ENCODE measurements at regions not wholly inside any gene's neighbourhood (a gene's known extent, or its start where the extent isn't known, plus 50 kb on each side); places are given as distances from the start of the nearest gene placed in this dataset.

GRCh38 chr2:237171396-237171795 is 85.7 kb downstream of the COPS8 start:
- peak; percentile 18 for TF ChIP-seq CTCF (IDR thresholded peaks at IDR 0.05; ENCODE audit: borderline replicate concordance)
- no peak for DNase-seq
- H3K27me3 ChIP-seq (ENCODE audit: low read depth): no peaks in the 10 kb centered on the region
- peaks cover 23% of the 10 kb centered on the region for H3K9me3 ChIP-seq (replicated peaks)
- peak overlapping the region; percentile 70 for H3K27ac ChIP-seq (replicated peaks)
- H3K4me1 ChIP-seq: peaks cover 4% of the 10 kb centered on the region
- H3K36me3 ChIP-seq: no peaks in the 10 kb centered on the region
- intact Hi-C loops (cut with micrococcal nuclease): no loop called here
- H3K4me3 ChIP-seq: no peak overlapping the region

GRCh38 chr2:237171881-237172280 is 86.2 kb downstream of the COPS8 start:
- no peak overlapping the region for H3K4me3 ChIP-seq
- H3K9me3 ChIP-seq (replicated peaks): peaks cover 23% of the 10 kb centered on the region
- TF ChIP-seq CTCF (IDR thresholded peaks at IDR 0.05; ENCODE audit: borderline replicate concordance): no peak
- H3K4me1 ChIP-seq: peaks cover 4% of the 10 kb centered on the region
- peak overlapping the region; percentile 70 for H3K27ac ChIP-seq (replicated peaks)
- DNase-seq: no peak
- no peaks in the 10 kb centered on the region for H3K36me3 ChIP-seq
- H3K27me3 ChIP-seq (ENCODE audit: low read depth): no peaks in the 10 kb centered on the region
- intact Hi-C loops (cut with micrococcal nuclease): no loop called here

GRCh38 chr2:237177052-237177451 is 91.4 kb downstream of the COPS8 start:
- peaks cover 9% of the 10 kb centered on the region for H3K9me3 ChIP-seq (replicated peaks)
- H3K4me3 ChIP-seq: no peak overlapping the region
- H3K4me1 ChIP-seq: peaks cover 5% of the 10 kb centered on the region
- H3K36me3 ChIP-seq: no peaks in the 10 kb centered on the region
- no peaks in the 10 kb centered on the region for H3K27me3 ChIP-seq (ENCODE audit: low read depth)
- intact Hi-C loops (cut with micrococcal nuclease): no loop called here
- DNase-seq: no peak
- no peak overlapping the region for H3K27ac ChIP-seq (replicated peaks)
- no peak for TF ChIP-seq CTCF (IDR thresholded peaks at IDR 0.05; ENCODE audit: borderline replicate concordance)

GRCh38 chr2:237177986-237178385 is 92.3 kb downstream of the COPS8 start:
- intact Hi-C loops (cut with micrococcal nuclease): no loop called here
- DNase-seq: no peak
- Histone ChIP-seq H3K9me3 (replicated peaks) (peaks cover 9% of the 10 kb centered on the region), H3K4me3 (no peak overlapping the region), H3K27me3 (ENCODE audit: low read depth) (no peaks in the 10 kb centered on the region), H3K27ac (replicated peaks) (no peak overlapping the region), H3K4me1 (peaks cover 5% of the 10 kb centered on the region), H3K36me3 (no peaks in the 10 kb centered on the region)
- TF ChIP-seq CTCF (IDR thresholded peaks at IDR 0.05; ENCODE audit: borderline replicate concordance): no peak

- Histone ChIP-seq H3K4me1 (peaks cover 5% of the 10 kb centered on the region), H3K9me3 (replicated peaks) (peaks cover 9% of the 10 kb centered on the region), H3K27me3 (ENCODE audit: low read depth) (no peaks in the 10 kb centered on the region), H3K27ac (replicated peaks) (no peak overlapping the region), H3K4me3 (no peak overlapping the region), H3K36me3 (no peaks in the 10 kb centered on the region)
- intact Hi-C loops (cut with micrococcal nuclease): no loop called here
- TF ChIP-seq CTCF (IDR thresholded peaks at IDR 0.05; ENCODE audit: borderline replicate concordance): no peak
- no peak for DNase-seq
Observed at GRCh38 chr2:237178396-237178795, 92.7 kb downstream of the COPS8 start.

- Histone ChIP-seq H3K27ac (replicated peaks) (no peak overlapping the region), H3K4me3 (no peak overlapping the region), H3K4me1 (peaks cover 5% of the 10 kb centered on the region), H3K36me3 (no peaks in the 10 kb centered on the region), H3K27me3 (ENCODE audit: low read depth) (no peaks in the 10 kb centered on the region), H3K9me3 (replicated peaks) (peaks cover 4% of the 10 kb centered on the region)
- TF ChIP-seq CTCF (IDR thresholded peaks at IDR 0.05; ENCODE audit: borderline replicate concordance): no peak
- intact Hi-C loops (cut with micrococcal nuclease): no loop called here
- DNase-seq: no peak
Observed at GRCh38 chr2:237179161-237179560, 93.5 kb downstream of the COPS8 start.

All from left ventricle myocardium inferior (tissue), 1 donor.